Right forelimb (tissue), 1 donor: ENCODE measurements at regions not wholly inside any gene's neighbourhood (a gene's known extent, or its start where the extent isn't known, plus 50 kb on each side); places are given as distances from the start of the nearest gene placed in this dataset.
A peak's percentile ranks its signal among the peaks of the same experiment; 100 is the strongest.
"Not testable (repeated sequence)": the region's sequence is repeated elsewhere in the genome, so short reads cannot be mapped to it uniquely, and the experiment has no call there.

ENCODE experiments used
- DNase-seq: peaks from one replicate; pipeline ENCODE4 v3.0.0-alpha.2; 2018

GRCh38 chr7:65145710-65146109 lies 139.2 kb upstream of the ERV3-1 start:
- not testable (repeated sequence) for DNase-seq

DNA sequence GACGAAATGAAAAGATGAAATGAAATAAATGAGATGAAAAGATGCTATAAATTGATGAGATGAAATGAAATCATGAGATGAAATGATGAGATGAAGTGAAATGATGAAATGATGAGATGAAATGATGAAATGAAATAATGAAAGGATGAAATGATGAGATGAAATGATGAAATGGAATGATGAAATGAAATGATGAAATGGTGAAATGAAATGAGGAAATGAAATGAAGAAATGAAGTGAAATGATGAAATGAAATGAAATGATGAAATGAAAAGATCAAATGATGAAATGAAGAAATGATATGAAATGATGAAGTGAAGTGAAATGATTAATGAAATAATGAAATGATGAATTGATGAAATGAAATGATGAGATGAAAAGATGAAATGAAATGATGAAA lies 138.5 kb upstream of the ERV3-1 start:
- not testable (repeated sequence) for DNase-seq

- not testable (repeated sequence) for DNase-seq
These were observed 138.1 kb upstream of the ERV3-1 start for GRCh38 chr7:65144557-65144956.

DNA sequence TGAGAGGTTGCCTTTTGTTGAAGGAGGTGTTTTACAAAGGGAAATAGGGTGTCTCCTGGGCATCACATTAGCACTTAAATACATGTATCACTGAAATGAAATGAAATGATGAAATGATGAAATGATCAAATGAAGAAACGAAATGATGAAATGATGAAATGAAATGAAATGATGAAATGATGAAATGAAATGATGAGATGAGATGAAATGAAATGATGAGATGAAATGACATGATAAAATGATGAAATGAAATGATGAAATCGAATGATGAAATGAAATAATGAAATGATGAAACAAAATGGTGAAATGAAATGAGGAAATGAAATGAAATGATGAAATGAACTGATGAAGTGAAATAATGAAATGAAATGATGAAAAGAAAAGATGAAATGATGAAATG lies 137.6 kb upstream of the ERV3-1 start:
- not testable (repeated sequence) for DNase-seq

DNA sequence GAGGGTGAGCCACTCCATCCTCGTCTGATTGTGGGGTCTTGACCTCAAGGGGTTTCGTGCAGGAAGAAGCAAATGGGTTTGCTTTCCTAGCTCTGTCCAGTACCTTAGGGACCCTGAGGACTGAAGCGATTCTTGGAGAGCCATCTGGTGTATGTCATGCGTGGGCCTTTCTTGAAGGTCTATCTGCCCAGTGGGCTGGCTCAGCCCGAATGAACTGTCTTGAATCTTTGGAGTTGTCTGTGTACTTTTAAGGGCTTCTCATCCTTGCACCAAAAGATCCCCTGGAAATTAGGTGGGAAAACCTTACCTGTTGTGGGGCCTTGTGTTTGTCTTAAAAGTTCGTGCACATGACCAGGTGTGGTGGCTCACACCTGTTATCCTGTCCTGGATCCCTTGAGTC lies 135.4 kb upstream of the ERV3-1 start:
- DNase-seq = peak; percentile 9

- DNase-seq = peak; percentile 40
These were observed 134.9 kb upstream of the ERV3-1 start for GRCh38 chr7:65141405-65141778.

- DNase-seq = peak; percentile 24
These were observed 134.3 kb upstream of the ERV3-1 start for GRCh38 chr7:65140543-65141404.

DNA sequence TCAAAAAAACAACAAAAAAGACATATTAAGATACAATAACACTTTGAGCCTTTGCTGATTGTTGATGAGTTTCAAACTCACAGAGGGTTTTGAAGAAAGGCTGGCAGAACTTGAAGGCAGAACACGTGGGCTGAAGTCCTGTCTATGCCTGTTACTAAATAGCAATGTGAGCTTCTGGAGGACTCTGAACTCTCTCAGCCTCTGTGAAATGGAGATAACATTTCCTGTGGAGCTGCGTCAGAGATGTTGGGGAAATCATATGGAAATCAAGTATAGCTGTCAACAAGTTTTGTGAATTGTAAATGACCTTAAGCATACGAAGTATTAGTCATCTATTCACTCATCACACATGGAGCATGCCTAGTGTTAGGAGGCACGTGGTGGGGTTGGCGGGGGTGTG lies 130.4 kb upstream of the ERV3-1 start:
- not testable (repeated sequence) for DNase-seq

- DNase-seq = not testable (repeated sequence)
These were observed 126.6 kb upstream of the ERV3-1 start for GRCh38 chr7:65133087-65133486.

DNA sequence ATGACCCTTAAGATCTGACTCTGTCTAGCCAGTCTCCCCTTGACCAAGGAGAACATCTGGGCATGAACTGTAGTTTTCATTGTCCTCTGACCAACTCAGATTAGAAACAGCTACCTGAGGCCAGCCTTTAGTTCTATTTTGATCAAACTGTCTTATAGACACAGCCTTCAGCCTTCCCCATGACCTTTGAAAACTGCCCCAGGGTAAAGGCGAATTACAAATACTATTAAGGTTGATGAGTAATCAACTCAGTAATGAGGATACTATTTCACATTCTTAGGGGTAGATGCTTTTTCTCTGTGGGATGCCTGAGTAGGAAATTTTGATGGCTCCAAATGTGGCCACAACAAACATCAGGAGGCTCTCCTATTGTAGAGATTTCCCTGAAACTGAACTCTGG lies 125.8 kb upstream of the ERV3-1 start:
- not testable (repeated sequence) for DNase-seq

DNA sequence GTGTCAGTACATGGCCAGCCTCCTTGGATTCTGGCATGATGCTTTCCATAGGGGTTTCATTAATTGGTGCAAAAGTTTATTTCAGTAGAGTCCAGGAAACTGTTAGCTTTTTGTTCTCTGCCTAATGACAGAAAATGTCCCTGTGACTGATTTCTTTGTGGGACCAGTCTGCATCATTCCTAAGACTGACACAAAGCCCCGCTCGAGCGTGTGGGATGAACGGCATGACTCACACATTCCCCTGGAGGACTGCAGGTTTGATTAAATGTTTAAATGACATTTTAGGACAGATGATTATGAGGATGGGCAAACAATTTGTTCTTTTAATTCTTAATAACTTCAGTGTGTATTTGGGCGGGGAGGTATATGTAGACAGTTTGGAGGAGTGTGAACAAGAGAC lies 120.9 kb upstream of the ERV3-1 start:
- not testable (repeated sequence) for DNase-seq

DNA sequence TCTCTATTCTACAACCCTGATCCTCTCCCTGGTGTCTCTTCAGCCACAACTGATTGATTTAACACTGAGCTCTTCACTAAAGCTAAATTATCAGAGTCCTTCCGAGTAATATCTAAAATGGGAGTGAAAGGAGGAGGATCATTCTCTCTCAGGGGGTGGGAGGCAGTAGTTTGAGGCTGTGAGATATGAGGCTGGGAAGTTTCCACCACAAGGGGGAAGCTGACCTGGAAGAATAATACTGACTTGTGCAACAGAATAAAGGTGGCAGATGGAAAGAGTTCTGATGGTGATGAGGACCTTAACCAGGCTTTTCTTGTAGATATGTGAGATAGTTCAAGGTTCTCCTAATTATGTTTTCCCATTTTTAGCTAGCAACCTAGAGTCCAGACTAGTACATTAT lies 118.1 kb upstream of the ERV3-1 start:
- not testable (repeated sequence) for DNase-seq

DNA sequence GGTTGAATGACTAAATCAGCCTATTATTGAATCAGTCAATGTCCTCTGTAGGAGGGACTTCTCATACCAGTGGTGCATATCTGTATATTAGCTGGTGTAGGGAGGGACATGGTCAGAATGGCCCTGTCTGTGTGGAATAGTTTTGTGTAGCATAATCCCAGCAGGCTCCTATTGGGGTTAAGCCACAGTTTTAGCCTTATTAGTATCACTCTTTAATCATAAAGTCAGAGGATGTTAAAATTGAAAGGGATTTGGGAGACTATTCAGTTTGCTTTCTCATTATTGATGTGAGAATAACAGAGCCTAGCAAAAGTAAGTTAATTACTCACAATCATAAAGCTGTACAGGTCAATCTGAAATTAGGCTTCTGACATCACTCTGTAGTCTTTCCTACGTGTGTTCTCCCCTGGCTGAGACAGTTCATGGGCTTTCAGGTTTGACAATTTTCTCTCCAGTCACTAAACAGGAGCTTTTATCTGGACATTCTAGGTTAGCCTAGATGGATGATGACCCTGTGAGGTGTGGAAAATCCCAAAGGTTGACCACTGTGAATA lies 99.2 kb upstream of the ERV3-1 start:
- DNase-seq = not testable (repeated sequence)

DNA sequence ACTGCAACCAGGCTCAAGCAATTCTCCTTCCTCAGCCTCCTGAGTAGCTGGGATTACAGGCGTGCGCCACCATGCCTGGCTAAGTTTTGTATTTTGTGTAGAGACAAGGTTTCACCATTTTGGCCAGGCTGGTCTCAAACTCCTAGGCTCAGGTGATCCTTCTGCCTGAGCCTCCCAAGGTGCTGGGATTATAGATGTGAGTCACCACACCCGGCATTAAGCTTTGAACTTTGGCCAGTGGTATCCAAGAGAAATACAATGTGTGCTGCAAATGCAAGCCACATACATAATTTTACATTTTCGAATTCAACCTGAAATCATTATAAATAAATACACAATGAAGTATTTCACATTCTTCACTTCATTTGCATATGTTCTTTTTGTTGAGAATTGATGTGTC lies 94.0 kb upstream of the ERV3-1 start:
- not testable (repeated sequence) for DNase-seq

DNA sequence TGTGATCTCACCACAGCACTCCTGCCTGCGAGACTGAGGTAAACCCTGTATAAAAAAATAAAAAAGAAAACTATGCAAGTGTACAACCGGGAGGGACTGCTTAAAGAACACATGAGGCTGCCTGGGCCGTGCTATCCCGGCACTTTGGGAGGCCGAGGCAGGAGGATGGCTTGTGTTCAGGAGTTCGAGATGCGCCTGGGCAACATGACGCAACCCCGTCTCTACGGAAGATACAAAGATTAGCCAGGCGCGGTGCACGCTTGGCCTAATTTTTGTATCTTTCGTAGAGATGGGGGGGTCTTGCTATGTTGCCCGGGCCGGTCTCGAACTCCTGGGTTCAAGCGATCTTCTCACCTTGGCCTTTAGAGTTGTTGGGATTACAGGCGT lies 75.2 kb upstream of the ERV3-1 start:
- not testable (repeated sequence) for DNase-seq

GRCh38 chr7:65080799-65081668 lies 74.5 kb upstream of the ERV3-1 start:
- peak; percentile 99 for DNase-seq

DNA sequence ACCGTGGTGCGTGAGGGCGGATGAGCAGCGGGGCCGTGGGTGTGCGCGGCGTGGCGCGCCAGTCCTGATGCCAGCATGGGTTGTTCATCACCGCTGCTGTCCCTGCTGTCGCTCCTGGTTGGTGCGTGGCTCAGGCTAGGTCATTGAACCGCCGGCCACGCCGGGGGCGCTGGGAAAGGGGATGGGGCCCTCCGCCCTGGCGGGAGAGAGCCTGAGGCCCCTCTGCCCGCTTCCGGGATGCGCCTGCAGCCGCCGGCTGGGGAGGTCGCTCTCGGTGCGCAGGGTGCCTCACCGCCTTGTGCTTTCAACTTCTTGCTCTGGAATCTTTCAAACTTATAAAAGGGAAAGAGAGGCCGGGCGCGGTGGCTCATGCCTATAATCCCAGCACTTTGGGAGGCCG lies 68.5 kb upstream of the ERV3-1 start:
- DNase-seq = not testable (repeated sequence)

DNA sequence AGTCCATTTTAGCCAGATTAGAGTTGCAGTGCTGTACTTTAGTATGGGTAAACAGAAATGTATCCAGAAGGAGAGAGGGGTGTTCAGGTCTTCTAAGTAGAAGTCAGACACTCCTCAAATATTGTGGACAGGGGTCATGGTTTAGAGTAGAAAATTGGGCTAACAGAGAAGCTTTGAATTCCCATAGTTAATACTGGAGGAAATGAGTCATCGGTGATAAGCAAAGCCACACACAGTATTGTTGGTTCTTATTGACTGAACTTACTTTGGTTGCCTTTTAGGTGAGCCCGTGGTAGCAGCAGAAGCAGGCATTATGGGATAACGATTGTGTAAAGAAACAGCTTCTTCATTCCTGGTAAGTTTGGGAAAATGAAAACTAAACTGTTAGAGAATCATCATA lies 66.7 kb upstream of the ERV3-1 start:
- DNase-seq = not testable (repeated sequence)

DNA sequence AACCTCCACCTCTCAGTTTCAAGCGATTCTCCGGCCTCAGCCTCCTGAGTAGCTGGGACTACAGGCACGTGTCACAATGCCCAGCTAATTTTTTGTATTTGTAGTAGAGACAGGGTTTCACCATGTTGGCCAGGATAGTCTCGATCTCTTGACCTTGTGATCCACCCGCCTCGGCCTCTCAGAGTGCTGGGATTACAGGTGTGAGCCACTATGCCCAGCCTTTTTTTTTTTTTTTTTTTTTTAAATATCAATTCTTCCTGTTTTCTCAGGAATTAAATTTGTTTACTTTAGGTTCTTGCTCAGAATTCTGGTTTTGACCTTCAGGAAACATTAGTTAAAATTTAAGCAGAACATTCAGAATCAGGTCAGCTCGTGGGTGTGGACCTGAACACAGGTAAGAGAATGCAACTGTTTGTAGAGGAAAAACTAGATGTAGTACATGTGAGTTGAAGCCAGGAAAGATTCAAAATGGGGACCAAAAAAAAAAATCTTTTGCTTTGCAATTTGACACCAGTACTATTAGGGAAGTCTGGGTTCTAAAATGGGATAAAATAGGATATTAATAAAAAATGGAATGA lies 65.5 kb upstream of the ERV3-1 start:
- DNase-seq = not testable (repeated sequence)

- not testable (repeated sequence) for DNase-seq
These were observed 63.0 kb upstream of the ERV3-1 start for GRCh38 chr7:65069476-65069875.

DNA sequence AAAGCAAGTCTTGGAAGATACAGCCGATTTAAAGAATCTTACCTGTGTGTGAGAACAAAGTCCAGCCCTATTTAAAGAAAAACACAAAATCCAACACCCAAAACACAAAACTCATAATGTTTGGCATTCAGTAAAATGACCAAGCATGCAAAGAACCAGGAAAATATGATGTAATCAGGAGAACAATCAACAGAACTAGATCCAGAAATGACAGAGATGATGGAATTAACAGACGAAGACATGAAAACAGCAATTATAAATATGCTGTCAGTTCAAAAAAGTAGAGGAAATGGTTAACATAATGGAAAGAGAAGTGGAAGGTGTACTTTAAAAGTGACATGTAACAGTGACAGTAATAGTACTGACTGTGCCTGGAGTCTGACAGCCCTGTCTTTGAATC lies 56.1 kb upstream of the ERV3-1 start:
- not testable (repeated sequence) for DNase-seq

DNA sequence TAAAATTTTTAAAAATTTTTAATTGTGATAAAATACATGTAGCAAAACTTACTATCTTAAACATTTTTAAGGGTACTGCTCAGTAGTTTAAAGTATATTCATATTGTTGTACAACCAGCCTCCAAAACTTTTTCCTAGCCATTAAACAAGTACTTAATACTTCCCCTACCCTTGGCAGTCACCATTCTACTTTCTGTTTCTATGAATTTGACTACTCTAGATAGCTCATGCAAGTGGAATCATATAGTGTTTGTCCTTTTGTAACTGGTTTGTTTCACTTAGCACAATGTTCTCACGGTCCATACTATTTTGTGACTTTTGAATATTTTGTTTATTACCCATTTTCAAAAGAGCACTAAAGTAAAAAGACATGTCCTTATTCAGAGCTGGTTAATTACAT lies 52.8 kb upstream of the ERV3-1 start:
- DNase-seq = not testable (repeated sequence)
